IPS-18a (cell line): ENCODE measurements at regions not wholly inside any gene's neighbourhood (a gene's known extent, or its start where the extent isn't known, plus 50 kb on each side); places are given as distances from the start of the nearest gene placed in this dataset.

Experiments
- H3K27ac ChIP-seq: one replicate; pipeline ENCODE4 v1.5.1; 2013; ENCODE audit warnings: low read length
- H3K27me3 ChIP-seq: one replicate; pipeline ENCODE4 v1.6.1; 2013; ENCODE audit warnings: mild to moderate bottlenecking, low read length; ENCODE audit not compliant: control insufficient read depth, insufficient read depth
- H3K36me3 ChIP-seq: one replicate; pipeline ENCODE4 v1.6.1; 2013; ENCODE audit warnings: low read depth, low read length; ENCODE audit not compliant: control insufficient read depth
- H3K4me1 ChIP-seq: one replicate; pipeline ENCODE4 v1.6.1; 2013; ENCODE audit warnings: low read depth, low read length; ENCODE audit not compliant: control insufficient read depth
- H3K4me3 ChIP-seq: one replicate; pipeline ENCODE4 v1.5.1; 2013; ENCODE audit warnings: low read length
- H3K9ac ChIP-seq: one replicate; pipeline ENCODE4 v1.6.1; 2013; ENCODE audit warnings: mild to moderate bottlenecking, low read length, moderate library complexity
- H3K9me3 ChIP-seq: one replicate; pipeline ENCODE4 v1.6.1; 2013; ENCODE audit warnings: low read depth, low read length; ENCODE audit not compliant: control insufficient read depth

DNA sequence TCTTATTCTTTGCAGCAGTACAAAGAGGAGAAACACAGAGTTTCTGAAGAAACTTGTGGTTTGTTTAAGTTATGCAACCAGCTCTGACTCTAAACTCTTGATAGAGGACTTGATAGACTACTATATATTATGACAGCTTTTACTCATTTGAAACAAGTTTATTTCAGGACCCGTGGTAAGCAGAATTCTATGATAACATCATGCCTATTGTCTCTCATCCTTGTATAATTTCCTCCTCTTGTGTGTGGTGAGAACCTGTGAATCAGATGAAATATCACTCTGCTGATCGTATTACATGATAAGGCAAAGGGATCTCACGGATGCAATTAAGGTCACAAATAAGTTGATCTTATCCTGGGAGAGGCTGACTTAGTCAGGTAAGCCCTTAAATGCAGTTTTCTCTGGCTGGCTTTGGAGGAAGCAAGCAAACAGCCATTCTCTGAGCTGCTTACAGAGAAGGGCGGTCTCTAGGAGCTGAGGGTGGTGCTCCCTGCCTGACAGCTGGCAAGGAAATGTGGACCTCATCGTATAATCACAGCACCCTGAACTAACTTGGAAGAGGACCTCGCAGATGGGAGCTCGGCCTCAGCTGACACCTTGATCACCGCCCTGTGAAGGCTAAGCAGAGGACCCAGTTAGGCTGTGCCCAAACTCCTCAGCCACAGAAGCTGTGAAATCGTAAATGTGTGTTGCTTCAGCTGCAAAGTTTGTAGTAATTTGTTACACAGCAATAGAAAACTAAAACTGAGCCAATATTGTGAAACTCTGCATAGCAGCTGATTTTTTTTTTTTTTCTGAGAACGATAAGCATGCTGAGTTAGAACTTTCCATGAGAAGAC is 151.1 kb upstream of the DPT start:
- Histone ChIP-seq H3K4me3 (no peak overlapping the region), H3K36me3 (no peaks in the 10 kb centered on the region), H3K9ac (no peak overlapping the region), H3K27me3 (no peaks in the 10 kb centered on the region), H3K4me1 (peaks cover 8% of the 10 kb centered on the region), H3K27ac (no peak overlapping the region), H3K9me3 (no peaks in the 10 kb centered on the region)

DNA sequence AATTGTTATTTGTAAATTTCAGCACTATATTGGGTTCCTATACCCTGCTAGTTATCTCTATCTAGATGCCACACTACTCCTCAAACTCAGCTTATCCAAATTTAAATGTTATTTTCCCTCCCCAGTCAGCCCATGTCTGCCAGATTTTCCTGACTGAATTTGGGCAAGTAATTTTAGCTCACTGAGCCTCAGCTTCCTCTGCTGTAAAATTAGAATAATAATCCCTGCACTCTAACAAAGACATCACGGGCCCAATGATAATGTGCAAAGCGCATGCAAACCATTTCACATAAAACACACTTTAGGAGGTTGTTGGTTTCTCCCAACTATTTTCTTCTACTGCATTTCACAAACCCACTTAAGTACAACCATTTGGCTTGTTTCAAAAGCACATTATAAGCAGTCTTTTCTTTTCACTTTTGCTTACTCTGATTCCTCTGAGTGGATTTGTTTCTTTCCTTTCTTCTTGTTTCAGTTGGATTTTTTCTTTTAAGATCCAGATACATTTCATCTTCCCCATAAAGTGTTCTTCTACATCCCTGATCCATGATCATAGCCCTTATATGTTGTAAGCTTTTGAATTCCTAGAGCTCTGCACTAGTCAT is 152.8 kb upstream of the DPT start:
- Histone ChIP-seq H3K27ac (no peak overlapping the region), H3K9ac (no peak overlapping the region), H3K27me3 (no peaks in the 10 kb centered on the region)

DNA sequence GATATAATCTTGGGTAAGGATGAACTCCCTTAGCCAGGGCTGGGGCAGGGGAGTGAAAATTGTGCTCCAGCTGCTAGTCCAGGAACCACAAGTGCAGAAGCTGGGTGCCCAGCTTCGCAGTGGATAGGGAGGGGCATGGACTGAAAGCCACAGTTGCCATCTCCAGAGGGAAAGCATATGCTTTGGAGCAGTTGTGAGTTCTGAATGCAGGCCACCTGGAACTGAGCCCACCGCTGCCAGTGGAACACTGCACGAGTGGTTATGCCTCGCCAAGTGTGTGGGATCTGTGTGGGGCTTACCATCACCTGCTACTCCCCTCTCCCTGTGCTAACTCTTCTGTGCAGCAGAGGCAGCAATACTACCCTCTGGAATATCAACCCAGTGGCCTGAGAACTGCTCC is 158.4 kb upstream of the DPT start:
- Histone ChIP-seq H3K36me3 (no peaks in the 10 kb centered on the region), H3K9me3 (no peaks in the 10 kb centered on the region), H3K4me3 (no peak overlapping the region), H3K27me3 (no peaks in the 10 kb centered on the region), H3K4me1 (no peaks in the 10 kb centered on the region), H3K27ac (no peak overlapping the region), H3K9ac (no peak overlapping the region)

More for the DNA sequence above, 152.8 kb upstream of the DPT start:
- H3K4me3 ChIP-seq = no peak overlapping the region
- peaks cover 8% of the 10 kb centered on the region for H3K4me1 ChIP-seq
- H3K9me3 ChIP-seq = no peaks in the 10 kb centered on the region
- no peaks in the 10 kb centered on the region for H3K36me3 ChIP-seq

DNA sequence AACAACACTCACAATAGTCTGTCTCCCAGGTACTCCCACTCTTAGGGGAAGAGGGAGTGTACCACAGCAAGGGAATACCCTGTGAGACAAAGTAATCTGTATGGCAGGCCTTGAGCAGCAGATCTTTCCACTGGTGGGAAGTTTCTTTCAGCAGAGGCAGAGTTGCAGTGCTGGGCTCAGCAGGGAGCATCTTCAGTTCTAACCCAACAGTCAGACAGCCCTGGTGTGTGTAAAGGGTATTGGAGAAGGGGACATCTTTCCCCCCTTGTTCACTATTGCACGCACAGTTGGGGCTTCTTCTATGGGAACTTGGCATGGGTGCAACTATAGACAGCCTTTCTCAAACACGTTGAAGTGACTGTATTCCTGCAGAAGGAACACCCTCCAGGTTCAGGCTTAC is 159.4 kb upstream of the DPT start:
- H3K9ac ChIP-seq = no peak overlapping the region
- no peaks in the 10 kb centered on the region for H3K27me3 ChIP-seq
- no peak overlapping the region for H3K4me3 ChIP-seq
- no peak overlapping the region for H3K27ac ChIP-seq
- no peaks in the 10 kb centered on the region for H3K36me3 ChIP-seq
- no peaks in the 10 kb centered on the region for H3K4me1 ChIP-seq
- no peaks in the 10 kb centered on the region for H3K9me3 ChIP-seq

DNA sequence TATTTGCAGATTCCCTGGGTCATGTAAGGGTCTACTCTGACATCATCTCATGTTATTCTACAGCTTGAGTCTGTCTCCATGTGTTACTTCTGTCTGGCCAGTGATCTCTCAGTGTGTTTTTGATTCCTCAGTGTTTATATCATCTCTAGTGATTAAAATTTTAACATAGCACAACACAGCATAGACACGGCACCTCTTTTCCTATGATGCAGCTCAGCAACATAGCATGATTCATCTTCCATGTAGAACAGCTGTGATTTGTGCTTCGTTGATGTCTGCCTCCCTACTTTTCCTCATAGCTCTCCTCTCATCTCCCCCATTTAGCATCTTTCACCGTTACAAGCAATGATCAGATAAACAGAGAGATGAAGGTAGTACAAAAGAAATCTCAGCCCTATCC is 163.9 kb upstream of the DPT start:
- H3K9me3 ChIP-seq = no peaks in the 10 kb centered on the region
- no peak overlapping the region for H3K27ac ChIP-seq

DNA sequence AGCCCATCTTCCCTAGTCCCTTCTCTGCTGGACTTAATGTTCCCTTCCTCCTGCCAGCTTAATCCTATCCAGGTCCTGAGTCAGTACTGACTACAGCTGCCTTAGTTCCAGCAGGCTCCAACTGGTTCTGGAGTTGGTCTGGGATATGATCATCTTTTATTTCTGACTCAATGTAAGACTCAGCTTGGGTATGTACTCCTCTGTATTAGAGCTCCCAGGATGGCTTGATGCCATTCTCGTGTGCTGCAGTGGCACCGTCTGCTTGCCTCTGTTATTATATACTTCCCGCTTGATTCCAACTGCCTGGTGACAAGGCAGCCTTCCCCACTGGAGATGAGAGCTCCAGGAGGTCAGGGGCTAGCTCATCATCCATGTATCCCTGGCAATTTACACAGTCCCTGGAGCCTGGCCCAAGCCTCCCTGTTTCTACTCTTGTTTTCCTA is 164.4 kb upstream of the DPT start:
- Histone ChIP-seq H3K27ac (no peak overlapping the region), H3K36me3 (no peaks in the 10 kb centered on the region), H3K27me3 (no peaks in the 10 kb centered on the region), H3K9me3 (no peaks in the 10 kb centered on the region), H3K4me1 (no peaks in the 10 kb centered on the region), H3K4me3 (no peak overlapping the region), H3K9ac (no peak overlapping the region)

More for the DNA sequence above, 163.9 kb upstream of the DPT start:
- Histone ChIP-seq H3K27me3 (no peaks in the 10 kb centered on the region), H3K36me3 (no peaks in the 10 kb centered on the region), H3K4me1 (no peaks in the 10 kb centered on the region), H3K9ac (no peak overlapping the region), H3K4me3 (no peak overlapping the region)

DNA sequence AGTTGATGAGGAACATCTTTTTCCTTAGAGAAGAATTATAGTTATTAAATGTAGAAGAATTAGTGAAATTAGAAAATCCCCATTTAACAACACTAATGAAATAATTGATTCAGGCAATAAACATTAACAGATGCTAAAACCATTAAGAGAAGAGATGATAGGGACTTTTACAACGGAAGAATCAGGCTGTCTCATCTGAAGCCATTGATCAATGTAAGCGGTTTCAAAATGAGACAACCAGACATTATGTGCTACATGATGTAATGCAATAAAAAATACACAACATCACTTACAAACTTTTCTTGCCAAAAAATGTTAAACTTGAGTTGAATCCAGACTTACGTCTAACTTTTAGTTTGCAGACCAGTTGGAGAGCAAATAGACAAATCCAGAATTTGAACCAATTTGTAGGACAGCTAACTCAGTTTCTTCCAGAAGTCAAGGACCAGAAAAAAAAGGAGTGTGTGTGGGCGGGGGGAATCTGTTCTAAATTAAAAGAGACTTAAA is 165.4 kb upstream of the DPT start:
- no peak overlapping the region for H3K27ac ChIP-seq
- H3K27me3 ChIP-seq = no peaks in the 10 kb centered on the region
- no peaks in the 10 kb centered on the region for H3K36me3 ChIP-seq
- H3K9me3 ChIP-seq = no peaks in the 10 kb centered on the region
- H3K9ac ChIP-seq = no peak overlapping the region
- no peak overlapping the region for H3K4me3 ChIP-seq
- no peaks in the 10 kb centered on the region for H3K4me1 ChIP-seq

DNA sequence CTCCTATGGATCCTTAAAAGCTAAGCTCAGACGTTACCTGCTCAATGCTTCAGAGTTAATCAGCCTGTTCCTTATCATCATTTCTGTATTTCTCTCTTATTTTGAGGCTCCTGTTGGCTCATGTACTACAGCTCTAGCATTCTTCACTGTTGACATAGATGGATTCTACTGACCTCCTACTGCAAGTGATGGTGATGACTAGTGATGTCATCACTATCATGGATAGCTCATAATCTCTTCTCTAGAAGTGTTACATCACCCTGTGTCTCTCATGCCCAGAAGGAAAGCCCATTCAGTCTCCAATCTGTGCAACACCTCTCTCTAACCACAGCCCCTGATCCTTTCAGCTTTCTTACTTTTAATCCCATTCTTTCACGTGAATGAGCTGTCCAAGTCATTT is 168.2 kb upstream of the DPT start:
- Histone ChIP-seq H3K27ac (no peak overlapping the region), H3K36me3 (no peaks in the 10 kb centered on the region), H3K9me3 (no peaks in the 10 kb centered on the region), H3K27me3 (no peaks in the 10 kb centered on the region), H3K4me1 (no peaks in the 10 kb centered on the region), H3K9ac (no peak overlapping the region), H3K4me3 (no peak overlapping the region)

DNA sequence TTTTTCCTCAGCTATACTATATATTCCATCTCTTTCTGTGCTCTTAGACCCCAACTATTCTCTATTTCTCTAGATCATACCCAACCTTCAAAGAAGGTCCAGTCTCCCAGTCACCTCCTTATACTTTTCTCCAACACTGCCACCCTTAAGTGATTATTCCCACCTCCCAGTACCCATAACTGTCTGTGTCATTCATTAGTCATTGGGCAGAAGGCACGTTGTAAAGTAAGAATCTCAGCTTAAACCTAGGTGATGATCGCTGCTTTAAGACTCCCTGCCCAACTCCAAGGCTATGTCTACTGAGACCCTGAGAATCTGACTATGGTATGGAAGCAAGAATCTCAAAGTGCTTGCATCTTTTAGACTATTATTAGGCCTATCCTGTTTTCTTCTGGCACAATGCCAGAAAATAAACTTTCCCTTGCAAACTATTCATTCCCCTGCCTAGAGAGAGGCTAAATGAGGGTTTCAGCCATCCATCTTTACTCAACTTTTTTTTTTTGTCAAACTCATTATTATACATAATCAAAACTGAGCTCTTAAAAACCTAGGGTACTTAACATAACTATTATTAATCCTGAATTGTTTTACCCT is 174.3 kb upstream of the DPT start:
- Histone ChIP-seq H3K9me3 (no peaks in the 10 kb centered on the region), H3K36me3 (no peaks in the 10 kb centered on the region), H3K27me3 (no peaks in the 10 kb centered on the region), H3K4me1 (no peaks in the 10 kb centered on the region), H3K9ac (no peak overlapping the region), H3K4me3 (no peak overlapping the region), H3K27ac (no peak overlapping the region)

DNA sequence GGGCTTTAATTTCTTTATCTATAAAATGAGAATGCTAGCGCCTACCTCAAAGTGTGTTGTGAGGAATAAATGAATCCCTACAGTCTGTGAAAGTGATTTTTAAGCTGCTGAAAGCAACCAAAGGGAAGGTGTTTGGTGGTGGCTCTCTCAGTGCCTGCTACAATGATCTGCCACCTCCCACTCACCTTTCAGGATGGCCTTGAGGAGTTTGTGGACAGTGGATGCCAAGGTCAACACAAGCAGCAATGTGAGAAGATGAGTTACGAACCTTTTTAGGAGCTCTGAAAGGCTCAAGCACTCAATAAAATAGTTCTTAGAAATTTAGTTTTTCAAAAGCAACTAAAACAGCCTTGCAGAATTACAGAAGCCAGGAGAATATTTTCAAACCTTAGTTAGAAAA is 176.6 kb upstream of the DPT start:
- no peak overlapping the region for H3K27ac ChIP-seq
- H3K36me3 ChIP-seq = no peaks in the 10 kb centered on the region
- H3K9me3 ChIP-seq = no peaks in the 10 kb centered on the region
- H3K4me1 ChIP-seq = no peaks in the 10 kb centered on the region
- no peak overlapping the region for H3K9ac ChIP-seq
- no peaks in the 10 kb centered on the region for H3K27me3 ChIP-seq
- no peak overlapping the region for H3K4me3 ChIP-seq

DNA sequence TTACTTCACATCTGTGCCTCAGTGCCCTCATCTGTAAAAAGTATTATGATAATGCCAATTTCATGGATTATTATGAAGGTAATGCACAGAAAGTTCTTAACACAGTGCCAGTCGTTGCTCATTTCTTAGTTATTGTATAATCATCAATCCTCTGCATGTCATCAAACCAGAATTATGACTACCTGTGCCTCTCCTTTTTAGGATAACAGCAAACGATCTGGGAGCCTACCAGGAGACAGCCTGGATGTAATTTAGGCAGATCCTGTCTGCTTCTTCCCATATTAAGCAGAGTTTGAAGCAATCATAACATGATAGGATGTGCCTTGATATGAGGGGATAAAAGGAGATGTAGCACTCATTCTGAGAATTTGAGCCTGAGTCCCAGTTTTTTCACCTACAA is 177.4 kb upstream of the DPT start:
- Histone ChIP-seq H3K9me3 (no peaks in the 10 kb centered on the region), H3K4me3 (no peak overlapping the region), H3K27ac (no peak overlapping the region), H3K4me1 (no peaks in the 10 kb centered on the region), H3K27me3 (no peaks in the 10 kb centered on the region), H3K9ac (no peak overlapping the region), H3K36me3 (no peaks in the 10 kb centered on the region)
